ENCODE measurements at regions not wholly inside any gene's neighbourhood (a gene's known extent, or its start where the extent isn't known, plus 50 kb on each side); places are given as distances from the start of the nearest gene placed in this dataset.
A peak's percentile ranks its signal among the peaks of the same experiment; 100 is the strongest.

- no peak for DNase-seq
These were observed 50.2 kb upstream of the LRP8 start for GRCh38 chr1:53378061-53378460.

DNA sequence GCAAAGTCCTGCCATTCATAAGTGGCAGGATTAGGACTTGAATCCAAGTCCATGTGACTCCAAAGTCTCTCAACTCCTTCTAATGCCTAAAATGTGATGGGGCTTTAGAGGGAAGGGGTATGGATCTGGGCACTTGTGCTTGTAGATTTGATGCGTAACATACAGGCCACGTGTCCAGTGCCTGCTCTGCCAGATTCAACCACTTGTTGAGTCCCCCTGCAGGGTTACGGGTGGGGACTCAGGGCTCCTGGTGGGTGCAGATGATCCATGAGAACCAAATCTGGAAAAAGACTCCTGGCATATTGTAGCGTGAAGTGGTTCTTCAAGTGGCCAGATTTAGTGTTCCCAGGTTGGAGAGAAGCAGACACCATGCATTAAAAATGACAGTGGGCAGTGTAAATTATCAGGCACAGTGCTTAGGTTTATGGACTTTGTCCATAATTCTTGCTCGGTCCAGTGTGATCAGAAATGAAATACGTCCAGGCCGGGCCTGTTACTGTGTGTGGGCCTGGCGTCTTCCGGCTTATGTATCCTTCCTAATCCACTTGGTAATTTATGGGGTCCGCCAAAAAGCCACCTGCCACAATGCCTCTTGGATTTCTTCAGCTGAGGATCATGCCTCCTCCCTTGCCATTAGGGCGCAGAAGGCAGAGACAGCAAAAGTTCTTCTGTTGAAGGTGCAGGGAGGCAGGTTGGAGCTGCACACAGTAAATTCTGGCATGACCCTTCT lies 51.2 kb upstream of the LRP8 start:
- DNase-seq = no peak

- DNase-seq = no peak
These were observed 51.8 kb upstream of the LRP8 start for GRCh38 chr1:53379662-53380002.

DNA sequence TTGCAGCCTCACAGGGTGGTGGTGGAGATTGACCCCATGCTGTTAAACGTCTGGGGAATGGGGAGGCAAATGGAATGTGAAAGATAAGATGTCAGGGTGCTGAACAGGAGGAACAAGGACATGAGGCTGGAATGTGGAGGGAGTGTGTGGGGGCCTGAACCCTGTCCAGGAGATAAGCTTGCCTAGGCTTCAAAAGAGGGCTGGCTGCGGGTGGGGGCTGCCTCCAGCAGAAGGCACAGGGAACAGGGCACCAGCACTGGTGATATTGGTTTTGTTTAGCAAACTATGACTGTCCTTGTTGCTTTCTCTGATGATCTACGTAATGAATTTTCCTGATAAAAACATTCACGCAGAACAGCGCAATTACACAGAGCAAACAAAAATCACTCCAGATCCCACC lies 52.4 kb upstream of the LRP8 start:
- no peak for DNase-seq

- DNase-seq = no peak
These were observed 54.0 kb upstream of the LRP8 start for GRCh38 chr1:53381790-53382401.

DNA sequence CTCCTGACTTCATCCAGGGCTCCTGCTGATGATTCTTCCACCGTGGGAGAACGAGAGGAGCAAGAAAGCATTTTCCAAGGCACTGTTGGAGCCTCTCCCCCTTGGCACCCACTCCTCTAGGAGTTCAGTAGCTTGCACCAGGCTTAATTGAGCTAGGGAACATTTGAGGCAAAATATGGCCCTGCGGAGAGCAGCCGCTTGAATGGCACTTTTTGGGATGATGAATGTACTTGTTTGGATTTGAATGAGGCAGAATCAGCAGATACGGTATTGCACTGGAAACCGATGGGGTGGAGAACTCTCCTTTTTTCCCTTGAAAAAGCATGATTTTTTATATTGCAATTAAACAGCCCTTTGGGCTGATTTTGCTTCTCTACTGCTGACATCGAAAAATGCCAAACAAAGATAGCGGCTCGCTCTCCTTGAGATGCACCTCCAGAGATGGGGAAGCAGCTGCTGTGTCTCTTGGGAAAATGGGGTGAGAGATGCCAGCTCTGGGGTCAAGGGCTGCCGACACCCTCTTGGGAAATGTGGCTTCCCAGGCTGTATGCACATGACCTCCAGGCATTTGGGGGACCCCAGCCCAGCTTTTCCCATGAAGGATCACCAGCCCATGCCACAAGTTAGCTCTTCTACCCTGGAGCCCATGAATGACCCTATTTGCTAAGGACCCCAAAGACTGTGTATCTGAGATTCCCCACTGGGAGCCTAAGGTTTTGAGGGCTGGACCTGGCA lies 55.4 kb upstream of the LRP8 start:
- no peak for DNase-seq

GRCh38 chr1:53384796-53385195 lies 56.9 kb upstream of the LRP8 start:
- DNase-seq = no peak

- no peak for DNase-seq
These were observed 57.7 kb upstream of the LRP8 start for GRCh38 chr1:53385276-53386225.

DNA sequence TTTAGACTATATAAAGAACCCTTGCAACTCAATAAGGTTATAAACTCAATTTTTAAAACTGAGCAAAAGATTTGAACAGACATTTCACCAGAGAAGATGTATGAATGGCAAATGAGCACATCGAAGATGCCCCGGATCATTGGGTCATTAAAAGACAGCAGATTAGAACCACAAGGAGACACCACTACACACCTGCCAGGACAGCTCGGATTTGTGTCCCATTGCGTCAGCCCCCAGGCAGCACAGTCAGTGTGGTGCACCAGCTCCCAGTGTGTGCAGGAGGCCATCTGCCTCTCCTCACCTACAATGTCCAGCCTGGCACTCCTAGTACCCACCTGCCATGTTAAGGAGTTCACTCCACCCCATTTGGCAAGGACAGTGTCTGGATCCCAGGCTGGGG lies 61.1 kb upstream of the LRP8 start:
- DNase-seq = no peak

DNA sequence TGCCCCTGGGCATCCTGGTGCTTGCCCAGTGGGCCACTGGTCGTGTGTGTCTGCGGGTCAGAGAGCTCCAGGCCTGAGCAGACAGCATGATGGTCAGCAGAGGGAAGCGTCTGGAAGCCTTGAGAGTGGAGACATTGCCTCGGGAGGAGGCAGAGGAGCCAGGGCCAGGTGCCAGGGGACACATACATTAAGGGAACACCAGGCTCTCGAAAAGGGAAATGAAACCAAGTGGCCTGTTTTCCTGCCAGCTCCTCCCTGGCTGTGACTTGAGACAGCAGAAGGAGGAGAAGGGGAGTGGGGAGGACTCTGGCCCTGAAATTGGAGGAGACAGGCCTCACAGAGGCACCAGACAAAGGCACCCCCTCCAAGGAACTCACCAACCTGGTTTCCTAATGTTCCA lies 62.4 kb upstream of the LRP8 start:
- DNase-seq = peak; percentile 72 to 75

DNA sequence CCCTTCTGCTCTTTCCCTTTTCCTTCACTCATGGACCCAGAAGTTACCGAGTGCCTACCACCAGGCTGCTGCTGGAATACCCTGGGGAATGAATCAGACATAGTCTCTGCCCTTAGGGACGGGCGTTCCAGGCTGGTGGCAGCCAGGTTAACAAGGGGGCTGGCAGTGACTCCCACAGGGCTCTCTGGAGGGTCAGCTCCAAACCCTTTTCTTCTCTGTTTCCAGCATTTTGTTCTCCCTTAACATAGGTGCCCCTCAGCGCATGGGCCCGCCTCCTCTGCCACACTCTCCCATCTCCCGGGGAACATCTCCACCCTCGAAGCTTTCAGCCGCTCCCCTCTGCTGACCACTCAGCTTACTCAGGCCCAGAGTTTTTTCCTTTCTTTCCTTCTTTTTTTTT lies 62.9 kb upstream of the LRP8 start:
- DNase-seq = no peak

DNA sequence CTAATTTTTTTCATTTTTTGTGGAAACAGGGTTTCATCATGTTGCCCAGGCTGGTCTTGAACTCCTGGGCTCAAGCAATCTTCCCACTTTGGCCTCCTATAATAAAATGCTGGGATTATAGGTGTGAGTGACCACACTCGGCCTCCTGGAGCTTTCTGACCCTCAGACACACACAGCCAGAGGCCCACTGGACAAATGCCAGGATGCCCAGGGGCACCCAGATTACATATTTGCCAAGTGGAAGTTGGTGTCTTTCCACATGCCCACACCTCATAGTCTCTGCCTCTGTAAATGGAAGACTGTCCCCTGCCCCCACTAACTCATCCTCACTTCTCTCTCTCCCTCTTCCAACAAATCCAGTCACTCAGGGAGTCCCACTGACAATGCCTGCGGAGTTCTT lies 63.4 kb upstream of the LRP8 start:
- no peak for DNase-seq

DNA sequence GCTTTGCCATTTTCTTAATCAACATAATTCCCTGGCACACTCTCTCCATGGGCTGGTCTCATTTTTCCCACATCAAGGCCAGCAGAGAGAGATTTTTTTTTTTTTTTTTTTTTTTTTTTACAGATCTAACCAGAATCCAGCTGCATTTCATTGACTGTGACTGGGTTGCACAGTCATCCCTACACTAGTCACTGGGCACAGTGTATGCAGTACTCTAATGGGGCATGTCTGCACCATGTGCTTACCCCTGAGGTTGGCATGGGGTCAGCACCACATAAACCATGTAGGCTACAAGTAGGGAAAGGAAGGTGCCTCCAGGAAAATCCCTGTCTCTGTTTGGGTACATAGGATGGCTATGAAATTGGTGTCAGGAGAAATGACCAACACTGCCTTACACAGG lies 64.1 kb upstream of the LRP8 start:
- no peak for DNase-seq

GRCh38 chr1:53392460-53392859 lies 64.6 kb upstream of the LRP8 start:
- no peak for DNase-seq

DNA sequence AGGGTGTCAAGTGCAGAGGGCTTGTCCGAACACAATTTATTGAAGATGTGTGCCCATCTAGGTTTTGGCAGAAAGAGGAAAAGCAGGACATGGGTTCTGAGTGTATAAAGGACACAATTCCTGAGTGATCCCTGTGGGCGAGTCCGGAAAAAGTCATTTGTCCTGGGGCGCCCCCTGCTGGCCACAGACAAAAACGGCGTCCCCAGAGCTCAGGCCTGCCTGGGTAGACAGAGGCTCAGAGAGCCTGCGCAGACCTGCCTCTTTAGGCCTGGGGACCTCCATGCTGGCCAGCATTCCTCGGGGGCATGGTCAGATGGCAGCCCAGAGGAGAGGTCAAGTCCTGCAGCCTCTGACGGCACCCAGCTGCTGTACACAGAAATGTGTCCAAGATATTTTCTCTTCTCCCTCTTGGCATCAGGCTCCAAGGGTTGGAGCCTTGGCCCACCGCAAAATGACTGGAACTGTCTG lies 65.5 kb upstream of the LRP8 start:
- DNase-seq = peak; percentile 68 to 73

GRCh38 chr1:53394306-53394705 lies 64.9 kb upstream of the DMRTB1 start:
- DNase-seq = no peak

- DNase-seq = no peak
These were observed 63.5 kb upstream of the DMRTB1 start for GRCh38 chr1:53395671-53396215.

- no peak for DNase-seq
These were observed 62.5 kb upstream of the DMRTB1 start for GRCh38 chr1:53396573-53397268.

DNA sequence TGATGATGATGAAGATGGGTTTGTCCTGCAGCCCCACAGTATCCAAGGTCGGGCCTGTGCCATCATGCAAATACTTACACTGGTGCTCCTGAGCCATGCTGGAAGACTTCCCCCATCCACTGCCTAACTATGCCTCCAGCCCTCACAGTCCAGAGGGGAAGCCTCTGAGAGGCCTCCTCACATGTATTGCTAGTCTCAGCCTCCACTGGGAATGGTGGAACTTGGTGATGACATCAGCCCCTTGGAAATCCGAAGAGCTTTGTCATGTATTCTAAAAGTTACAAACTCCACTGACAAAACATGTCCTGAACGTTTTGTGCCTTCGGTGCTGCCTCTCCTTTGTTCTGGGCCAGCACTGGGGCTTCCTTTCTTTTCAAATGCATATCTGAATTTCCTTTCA lies 61.1 kb upstream of the DMRTB1 start:
- no peak for DNase-seq

DNA sequence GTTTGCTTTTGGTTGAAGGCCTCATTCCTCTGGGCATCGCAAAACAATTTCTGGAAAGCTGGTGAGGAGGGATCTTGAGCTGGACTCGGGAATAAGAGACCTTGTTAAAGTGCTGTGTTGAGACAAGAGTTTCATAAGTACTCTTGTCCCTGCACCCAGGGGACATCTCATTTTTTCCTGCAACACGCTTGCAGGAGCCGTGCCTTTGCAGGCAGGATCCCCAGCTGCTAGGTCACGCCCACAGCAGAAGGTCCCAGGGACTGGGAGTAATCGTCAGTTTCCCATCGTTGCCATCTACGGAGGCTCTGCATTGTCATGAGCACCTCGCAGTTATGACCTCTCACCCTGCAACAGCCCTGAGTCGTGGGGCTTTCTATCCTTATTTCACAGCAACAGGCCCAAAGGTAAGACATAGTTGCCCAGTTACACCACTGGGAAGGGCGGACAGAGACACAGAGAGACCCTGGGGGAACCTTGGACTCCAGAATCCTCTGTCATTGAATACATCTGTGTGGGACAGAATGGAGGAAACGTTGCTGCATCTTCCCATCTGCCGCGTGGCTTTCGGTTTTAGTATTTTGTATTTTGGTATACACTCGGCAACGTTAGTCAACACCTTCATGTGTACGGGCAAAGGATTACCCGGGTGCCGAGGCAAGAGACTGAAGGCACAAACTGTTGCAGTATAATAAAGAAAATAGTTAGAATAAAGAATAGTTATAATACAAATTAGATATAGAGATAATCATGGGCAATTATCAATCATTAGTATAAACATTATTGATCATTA lies 60.4 kb upstream of the DMRTB1 start:
- no peak for DNase-seq
